ENCODE measurements at regions not wholly inside any gene's neighbourhood (a gene's known extent, or its start where the extent isn't known, plus 50 kb on each side); places are given as distances from the start of the nearest gene placed in this dataset.

GRCh38 chr16:80298676-80299075, 242.1 kb upstream of the DYNLRB2 start:
- DNase-seq: no peak

GRCh38 chr16:80296034-80296433, 244.8 kb upstream of the DYNLRB2 start:
- DNase-seq: no peak

GRCh38 chr16:80294172-80294571, 246.6 kb upstream of the DYNLRB2 start:
- DNase-seq: no peak

GRCh38 chr16:80288616-80289015, 252.2 kb upstream of the DYNLRB2 start:
- DNase-seq: no peak

- no peak for DNase-seq
Observed at GRCh38 chr16:80287674-80288073, 253.1 kb upstream of the DYNLRB2 start.

GRCh38 chr16:80285104-80285503, 255.7 kb upstream of the DYNLRB2 start:
- DNase-seq: no peak

GRCh38 chr16:80283466-80284392, 257.1 kb upstream of the DYNLRB2 start:
- DNase-seq: no peak

GRCh38 chr16:80280557-80280956, 260.2 kb upstream of the DYNLRB2 start:
- no peak for DNase-seq

- no peak for DNase-seq
Observed at GRCh38 chr16:80279656-80280055, 261.1 kb upstream of the DYNLRB2 start.

GRCh38 chr16:80277182-80277581, 263.6 kb upstream of the DYNLRB2 start:
- DNase-seq: no peak

- DNase-seq: no peak
Observed at GRCh38 chr16:80274576-80275191, 266.1 kb upstream of the DYNLRB2 start.

- DNase-seq: no peak
Observed at GRCh38 chr16:80273635-80274538, 266.9 kb upstream of the DYNLRB2 start.

GRCh38 chr16:80265624-80266306, 275.0 kb upstream of the DYNLRB2 start:
- DNase-seq: no peak

- DNase-seq: no peak
Observed at GRCh38 chr16:80263848-80264694, 276.7 kb upstream of the DYNLRB2 start.

GRCh38 chr16:80263181-80263823, 277.5 kb upstream of the DYNLRB2 start:
- DNase-seq: no peak

GRCh38 chr16:80260906-80261311, 279.9 kb upstream of the DYNLRB2 start:
- no peak for DNase-seq

GRCh38 chr16:80259290-80259805, 281.4 kb upstream of the DYNLRB2 start:
- no peak for DNase-seq

- no peak for DNase-seq
Observed at GRCh38 chr16:80258407-80258806, 282.4 kb upstream of the DYNLRB2 start.

- no peak for DNase-seq
Observed at GRCh38 chr16:80254970-80255369, 285.8 kb upstream of the DYNLRB2 start.

GRCh38 chr16:80253741-80254140, 287.1 kb upstream of the DYNLRB2 start:
- DNase-seq: no peak

GRCh38 chr16:80250381-80250780, 290.4 kb upstream of the DYNLRB2 start:
- no peak for DNase-seq

Measured in CD4-positive, alpha-beta T cell treated with Interleukin-10 for 1 hour (primary cell).